HG02763 (cell line): ENCODE measurements at regions not wholly inside any gene's neighbourhood (a gene's known extent, or its start where the extent isn't known, plus 50 kb on each side); places are given as distances from the start of the nearest gene placed in this dataset.

Experiments
- ATAC-seq: cut with Tn5 transposase; IDR thresholded peaks from one replicate; pipeline ENCODE4 v1.9.1; 2021; ENCODE audit warnings: mild to moderate bottlenecking, moderate library complexity; ENCODE audit not compliant: unreplicated experiment

DNA sequence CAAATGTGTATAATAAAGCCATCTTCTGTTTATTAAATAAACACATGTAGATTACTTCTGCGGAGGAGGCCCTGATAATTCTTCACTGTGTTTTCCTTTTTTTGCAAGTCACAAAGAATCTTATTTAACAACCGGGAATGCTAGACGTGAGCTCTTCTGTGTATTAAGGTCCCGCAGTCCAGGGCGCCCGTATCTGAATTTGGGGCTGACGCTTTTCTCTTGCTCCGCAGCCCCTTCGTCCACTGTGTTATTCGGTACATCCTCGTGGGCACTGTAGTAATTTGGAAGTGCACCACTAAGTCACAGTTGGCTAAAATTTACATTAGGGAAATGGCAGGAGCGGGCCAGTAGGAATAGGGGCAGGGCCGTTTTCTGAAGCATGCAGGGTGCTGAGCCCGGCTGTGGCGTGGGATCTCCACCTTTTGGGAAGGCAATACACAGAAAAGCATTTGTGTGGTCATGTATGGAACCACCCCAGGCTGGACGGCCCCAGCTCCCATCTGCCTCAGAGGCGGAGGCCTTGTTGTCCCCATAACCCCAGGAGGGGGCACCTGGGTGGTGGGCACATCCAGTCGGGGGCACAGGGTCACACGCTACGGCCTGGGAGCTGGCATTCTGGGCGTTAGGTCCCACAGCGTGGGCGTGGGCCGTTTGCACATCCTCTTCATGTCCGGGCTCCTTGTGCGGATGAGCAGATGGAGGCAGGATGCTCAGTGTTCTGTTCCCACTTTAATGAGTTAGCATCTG, 258.7 kb upstream of the IRX4 start:
- no peak for ATAC-seq

DNA sequence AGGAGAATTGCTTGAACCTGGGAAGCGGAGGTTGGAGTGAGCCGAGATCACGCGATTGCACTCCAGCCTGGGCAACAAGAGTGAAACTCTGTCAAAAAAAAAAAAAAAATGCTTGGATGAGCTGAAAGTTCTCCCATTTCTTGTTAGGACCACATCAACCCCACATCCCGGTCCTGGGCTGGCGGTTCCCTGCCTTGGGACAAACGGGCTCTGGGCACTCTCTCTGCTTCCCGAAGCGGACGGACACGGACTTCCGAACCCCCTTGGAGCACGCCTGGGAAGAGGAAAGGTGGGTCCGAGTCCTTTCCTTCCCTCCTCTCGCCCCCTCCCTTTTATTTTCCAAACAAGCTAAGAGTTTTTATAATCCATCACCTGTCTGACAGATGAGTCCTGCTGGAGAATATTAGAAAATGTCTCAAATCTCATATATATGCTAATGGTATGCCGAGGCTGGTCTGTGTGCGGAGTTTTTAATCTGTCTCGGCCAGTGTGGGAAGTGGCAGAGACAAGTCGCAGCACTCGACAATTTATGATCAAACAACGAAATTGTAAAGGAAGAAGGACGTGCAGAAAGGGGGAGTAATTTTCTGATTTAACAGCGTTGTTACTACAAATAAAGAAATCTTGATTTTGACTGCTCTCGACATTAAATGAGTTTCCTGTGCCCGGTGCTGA, 257.9 kb upstream of the IRX4 start:
- ATAC-seq = no peak

DNA sequence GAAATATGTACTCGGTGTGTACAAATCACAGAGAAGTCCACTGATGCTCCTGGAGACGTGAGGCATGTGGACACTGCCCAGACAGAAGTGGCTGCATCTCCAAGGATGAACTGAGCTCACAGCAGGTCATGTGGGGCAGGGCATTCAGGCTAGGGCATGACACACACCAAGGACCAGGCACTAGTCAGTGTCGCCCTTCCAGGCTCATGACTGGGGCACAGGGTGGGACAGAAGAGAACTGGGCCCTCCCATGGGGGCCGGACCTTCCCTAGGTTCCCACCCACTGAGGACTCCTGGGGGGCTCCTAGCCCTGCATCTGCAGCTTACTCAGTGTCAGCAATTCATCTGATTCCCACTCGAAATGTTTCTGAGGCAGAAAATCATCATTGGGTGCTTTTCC, 256.8 kb upstream of the IRX4 start:
- ATAC-seq = no peak

DNA sequence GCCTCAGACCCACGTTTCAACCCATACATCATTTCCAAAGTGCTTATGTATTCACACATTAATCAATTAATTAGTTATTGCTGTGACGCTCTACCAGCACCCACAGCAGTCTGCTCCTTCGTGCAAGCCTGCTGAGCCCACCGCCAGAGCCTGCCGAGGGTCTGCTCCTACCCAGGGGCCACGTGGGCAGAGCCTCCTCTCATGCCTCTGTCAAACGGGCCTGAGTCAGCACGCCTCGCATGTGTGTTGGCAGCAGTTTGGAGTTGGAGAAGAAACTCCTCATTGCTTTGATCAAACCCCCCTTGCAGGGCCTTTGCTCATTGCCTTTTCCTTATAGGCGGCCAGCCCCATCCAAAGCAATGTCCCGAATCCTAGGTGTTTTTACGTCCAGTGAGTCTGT, 256.2 kb upstream of the IRX4 start:
- no peak for ATAC-seq

DNA sequence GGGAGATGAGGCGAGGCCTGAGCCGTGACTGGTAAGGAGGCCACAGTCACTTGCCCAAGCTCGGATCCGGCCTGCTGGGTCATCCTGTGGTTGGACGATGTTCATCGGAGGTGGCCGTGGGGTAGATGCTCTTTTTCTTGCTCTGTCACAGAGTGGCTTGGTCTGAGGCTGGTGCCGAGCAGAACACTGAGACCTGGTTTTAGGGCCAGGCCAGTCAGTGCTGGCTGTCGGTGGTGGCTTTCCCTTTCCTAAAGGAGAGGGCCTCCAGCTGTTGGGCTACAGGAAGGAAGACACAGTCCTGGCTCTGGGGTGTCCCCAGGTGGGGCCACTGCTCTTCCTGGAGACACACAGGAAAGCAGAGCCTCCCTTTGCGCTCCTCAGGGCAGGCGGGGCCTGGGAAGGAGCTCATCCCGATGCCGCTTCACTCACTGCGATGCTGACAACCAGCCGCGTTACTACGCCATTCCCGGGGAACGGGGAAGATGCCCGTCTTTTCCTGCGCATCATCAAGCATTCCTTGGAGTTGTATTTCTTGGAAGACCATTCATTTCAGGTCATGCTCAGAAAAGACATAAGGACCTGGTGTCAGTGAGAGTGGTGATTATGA, 254.8 kb upstream of the IRX4 start:
- ATAC-seq = no peak

DNA sequence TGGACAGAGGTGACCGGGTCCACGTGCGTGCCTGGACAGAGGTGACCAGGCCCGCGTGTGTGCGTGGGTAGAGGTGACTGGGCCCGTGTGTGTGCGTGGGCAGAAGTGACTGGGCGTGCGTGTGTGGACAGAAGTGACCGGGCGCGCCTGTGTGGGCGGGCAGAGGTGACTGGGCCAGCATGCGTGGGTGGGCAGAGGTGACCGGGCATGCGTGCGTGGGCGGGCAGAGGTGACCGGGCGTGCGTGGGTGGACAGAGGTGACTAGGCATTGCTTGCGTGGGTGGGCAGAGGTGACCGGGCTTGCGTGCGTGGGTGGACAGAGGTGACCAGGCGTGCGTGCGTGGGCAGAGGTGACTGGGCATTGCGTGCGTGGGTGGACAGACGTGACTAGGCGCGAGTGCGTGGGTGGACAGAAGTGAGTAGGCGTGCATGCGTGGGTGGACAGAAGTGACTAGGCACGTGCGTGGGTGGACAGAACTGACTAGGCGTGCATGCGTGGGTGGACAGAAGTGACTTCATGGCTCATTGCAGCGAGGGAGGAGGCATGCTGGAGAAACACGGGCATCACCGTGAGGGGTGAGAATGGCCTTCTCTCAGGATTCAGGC, 254.1 kb upstream of the IRX4 start:
- no peak for ATAC-seq

DNA sequence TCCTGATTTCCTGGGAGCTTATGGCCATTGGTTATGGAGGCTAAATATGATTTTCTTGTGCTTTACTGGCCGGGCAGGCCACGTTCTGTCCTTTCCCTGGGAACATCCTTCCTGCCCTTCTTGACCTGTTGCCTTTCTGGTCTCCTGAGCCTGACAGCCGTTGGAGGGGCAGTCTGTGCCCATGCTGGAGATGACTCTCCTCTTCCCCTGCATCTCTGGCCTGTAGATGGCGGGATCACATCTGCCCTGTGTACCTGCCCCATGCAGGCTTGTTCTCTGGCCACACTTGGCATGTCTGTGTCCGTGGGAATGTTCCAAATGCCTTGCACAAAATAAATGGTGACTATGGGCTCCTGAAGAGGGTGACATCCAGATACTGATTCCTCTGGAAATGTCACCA, 253.1 kb upstream of the IRX4 start:
- ATAC-seq = no peak

DNA sequence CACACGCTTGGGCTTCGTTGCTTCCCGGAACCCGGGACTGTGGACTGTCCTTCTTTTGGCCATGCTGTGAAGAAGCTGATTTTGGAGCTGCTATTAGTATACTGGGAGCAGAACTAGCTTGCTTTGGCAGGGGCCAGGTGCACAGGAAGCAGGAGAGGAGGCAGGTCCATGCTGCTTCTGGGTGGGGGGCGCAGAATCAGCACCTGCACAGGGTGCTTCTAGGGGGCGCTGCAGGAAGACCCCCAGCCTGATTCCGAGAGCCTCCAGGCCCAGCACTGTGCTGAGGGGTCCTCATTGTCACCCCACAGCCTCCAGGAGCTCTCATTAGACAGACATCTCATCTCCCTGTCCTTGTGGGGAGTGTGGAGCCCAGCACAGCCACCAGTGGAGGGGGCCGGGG, 252.6 kb upstream of the IRX4 start:
- ATAC-seq = no peak

DNA sequence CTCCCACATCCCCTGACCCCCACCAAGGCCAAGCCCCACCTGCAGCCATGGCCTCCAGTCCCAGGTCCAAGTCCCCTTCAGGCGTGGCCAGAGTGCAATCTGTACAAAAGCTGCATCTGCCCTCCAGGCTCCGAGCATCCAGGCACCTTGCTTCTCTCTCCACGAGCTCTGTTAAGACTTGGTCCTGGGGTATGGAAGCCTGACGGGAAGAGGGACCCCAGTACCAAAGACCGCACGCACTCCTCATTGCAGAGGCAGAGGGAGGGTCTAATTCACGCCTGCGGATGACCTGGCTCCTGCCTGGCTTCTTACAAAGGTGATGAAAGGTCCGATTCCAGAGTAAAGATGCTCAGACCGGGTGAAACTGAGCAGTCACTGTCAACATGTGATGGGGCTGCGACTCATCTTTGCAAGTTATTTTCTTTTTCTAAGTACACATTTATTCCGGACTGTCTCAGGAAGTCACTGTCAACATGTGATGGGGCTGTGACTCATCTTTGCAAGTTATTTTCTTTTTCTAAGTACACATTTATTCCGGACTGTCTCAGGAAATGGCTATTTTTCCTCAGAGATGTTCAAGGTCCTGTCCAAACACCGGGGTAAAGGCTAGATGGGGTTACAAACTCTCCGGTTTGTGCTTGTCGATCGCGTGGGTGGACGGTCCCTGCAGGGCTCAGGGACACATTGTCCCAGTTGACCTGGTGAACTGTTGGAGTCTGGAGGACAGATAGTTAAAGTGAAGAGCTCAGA, 252.0 kb upstream of the IRX4 start:
- no peak for ATAC-seq

DNA sequence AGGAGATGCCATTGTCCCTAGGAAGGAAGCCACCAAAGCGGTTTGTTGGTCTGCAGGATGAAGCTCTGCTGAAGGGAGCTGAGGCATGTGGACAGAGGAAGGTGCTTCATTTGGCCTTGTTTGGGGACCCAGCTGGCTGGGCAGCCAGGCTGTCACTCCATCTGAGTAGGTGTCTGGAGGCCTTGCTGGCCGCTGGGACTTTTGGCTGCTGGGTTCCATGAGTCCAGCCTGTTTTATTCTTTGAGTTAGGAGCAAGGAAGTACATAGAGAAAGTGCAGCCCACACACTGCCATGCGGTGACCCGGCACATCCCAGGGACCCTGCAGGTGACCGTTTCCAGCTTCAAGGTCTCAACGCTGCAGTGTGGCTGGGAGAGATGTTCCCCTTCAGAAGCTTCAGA, 251.2 kb upstream of the IRX4 start:
- ATAC-seq = no peak

DNA sequence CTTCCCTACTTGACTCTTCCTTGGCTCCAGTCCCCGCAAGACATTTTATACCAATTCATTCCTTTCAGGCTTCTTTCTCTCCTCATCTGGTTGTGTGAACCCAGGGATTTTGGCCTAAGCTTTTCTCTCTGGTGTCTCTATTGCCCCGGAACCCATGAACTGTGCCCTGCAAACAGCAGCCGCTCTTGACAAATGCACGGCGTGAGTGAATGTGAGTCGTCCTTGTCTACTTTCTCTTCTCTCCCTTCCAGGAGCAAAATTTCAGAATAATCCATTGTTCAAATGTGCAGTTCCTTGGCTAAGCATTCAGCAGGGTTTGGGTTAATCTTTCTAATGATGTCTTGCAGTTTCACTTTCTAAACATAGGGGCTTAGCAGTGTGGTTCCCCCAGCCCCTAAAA, 250.4 kb upstream of the IRX4 start:
- ATAC-seq = no peak

DNA sequence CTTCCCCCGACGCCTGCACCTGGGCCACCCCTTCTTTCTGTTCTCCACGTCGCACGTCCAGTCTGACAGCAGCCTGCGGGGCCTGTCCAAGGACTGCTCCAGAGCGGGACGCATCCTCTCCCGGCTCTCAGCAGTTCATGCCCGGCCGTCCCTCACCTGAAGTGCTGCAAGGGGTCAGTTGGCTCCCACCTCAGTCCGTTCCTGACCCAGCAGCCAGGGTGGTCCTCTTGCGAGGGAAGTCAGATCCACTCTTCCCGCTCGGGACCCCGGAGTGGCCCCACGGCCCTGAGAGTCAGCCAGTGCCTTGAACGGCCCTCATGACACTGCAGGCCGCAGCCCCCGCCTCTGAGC, 249.7 kb upstream of the IRX4 start:
- ATAC-seq = no peak

DNA sequence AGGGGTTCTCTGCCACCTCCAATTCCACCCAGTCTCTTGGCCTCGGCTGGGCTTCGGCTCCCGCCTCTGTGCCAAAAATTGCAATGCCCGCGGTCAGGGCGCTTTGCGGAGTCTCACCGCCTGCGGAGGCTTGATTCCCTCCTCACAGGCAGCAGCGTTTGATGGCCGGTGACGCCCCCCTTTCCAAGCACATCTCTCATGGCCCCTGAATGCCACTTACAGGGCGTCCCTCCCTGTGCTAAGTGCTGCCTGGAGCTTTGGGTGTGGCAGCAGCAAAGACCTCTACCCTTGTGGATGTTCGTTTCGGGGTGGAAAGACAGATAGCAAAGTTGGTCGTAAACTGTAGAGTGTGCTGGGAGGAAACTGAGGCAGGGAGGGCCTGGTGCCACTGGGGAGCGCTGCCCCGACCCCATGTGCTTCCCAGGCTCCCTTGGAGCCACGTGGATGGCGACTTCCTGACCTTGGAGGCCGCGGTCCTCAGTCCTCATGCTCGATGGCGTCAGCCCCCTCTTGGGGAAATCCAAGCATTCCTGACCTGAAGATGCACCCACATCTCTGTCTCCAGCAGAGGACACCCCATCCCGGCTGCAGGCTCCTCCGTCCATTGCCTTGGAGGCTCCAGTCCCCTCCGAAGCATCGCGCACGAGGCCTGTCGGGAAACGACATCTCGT, 249.2 kb upstream of the IRX4 start:
- no peak for ATAC-seq

DNA sequence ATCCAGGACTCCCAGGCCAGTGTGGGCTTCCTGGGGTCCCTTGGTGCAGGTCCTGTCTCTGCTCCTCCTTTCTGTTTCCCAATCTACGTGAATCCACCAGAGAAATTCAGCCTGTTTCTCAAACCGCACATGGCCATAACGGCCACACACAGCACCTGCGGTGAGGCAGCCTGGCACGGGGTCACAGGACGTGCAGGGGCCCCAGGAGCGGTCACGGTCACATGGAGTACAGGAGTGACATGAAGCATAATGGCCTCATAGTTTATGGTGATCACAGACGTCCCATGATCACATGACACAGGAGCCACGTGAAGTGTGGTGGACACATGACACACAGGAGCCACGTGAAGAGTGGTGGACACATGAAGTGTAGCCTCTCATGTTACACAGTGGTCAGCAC, 248.5 kb upstream of the IRX4 start:
- no peak for ATAC-seq

DNA sequence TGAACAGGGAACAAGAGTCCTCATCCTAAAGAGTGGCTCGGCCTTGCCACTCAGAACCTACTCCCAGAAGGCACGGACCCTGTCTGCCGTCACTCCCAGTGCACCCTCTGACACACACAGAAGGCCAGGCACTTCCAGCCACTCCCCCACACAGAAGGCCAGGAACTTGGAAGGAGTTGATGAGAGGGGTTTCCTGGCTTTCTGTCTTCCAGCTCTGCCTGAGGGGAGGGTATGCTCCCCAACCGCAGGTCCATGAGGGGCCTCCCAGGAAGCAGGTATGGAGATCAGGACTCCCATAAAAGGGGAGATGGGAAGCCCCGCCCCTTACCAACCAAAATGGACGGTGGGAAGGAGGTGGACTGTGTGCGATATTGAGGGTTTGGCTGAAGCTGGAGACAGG, 247.6 kb upstream of the IRX4 start:
- ATAC-seq = no peak

DNA sequence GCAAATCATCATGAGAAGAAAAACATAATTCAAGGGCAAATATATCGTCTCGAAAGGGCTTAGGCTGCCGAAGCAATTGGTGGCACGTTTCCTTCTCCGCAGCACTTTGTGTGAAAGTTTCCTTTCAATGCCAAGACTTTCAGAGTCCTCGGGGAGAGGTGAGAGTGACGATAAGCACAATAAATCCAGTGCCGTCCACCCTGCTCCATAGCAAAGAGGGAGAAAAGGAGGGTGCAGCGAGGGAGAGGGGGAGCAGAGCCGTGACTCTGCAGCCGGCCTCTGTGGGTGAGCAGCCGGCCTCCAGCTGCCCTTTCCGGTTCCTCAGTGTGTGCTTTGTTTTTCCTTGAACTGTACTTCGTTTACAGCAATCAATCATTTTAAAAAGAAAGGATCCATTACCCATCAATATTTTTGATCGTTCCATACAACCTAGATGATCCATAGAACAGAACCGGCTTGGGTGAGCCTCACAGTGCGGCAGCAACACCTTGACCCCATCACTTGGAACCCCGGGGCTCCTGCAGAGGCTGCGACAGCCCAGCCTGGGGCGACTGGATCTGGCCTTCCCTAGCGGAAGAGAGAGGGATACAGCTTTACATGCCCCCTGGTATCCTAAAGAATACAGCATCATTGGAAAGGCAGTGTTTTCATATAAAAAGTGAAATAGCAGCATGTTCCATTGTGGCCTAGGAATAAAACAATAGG, 247.0 kb upstream of the IRX4 start:
- no peak for ATAC-seq

DNA sequence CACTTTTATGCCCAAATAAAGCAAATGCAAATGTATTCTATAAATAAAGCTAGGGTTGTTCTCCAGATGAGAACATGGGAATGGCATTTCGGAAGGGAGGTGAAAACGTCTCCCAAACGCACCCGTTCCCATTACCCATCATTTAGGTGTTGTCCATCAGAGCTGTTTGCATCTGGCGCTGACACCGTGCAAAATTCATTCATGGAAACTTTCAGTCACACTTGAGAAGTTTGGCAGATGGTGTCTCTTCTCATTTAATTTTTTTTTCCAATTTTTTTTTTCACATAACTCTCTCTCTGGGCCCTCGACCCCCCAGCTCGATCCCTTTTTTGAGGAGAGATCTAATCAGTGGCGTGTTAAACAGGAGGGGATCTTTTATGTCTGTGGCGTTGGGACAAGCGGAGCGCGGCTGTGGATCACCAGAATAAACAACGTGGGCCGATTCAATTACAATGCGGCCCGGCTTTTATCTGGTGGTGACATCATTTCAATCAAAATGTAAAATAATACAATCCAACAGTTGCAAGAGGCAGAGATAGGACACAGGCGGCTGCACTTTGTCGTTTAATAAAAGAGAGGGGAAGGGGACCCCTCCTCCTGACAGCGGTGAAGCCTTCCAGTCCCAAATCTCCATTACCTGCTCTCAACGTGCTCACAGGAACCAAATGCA, 246.1 kb upstream of the IRX4 start:
- no peak for ATAC-seq

DNA sequence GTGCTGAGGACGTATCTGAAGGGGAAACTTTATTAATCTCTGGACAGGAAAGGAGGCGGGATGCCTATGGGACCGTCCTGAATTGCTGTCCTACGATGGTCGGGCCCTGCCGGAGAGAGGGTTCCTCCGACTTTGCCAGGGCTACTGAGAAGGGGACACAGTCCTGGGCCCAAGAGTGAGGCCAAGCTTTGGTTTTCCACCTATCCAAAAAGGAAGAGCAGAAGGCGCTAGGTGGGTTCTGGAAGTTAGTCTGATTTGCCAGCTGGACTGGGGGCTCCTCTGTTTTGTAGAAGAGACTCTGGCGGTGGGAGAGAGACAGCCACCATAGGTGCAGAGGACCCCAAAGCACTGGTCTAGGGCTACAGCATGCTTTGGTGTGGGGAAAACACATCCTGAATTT, 243.8 kb upstream of the IRX4 start:
- no peak for ATAC-seq

DNA sequence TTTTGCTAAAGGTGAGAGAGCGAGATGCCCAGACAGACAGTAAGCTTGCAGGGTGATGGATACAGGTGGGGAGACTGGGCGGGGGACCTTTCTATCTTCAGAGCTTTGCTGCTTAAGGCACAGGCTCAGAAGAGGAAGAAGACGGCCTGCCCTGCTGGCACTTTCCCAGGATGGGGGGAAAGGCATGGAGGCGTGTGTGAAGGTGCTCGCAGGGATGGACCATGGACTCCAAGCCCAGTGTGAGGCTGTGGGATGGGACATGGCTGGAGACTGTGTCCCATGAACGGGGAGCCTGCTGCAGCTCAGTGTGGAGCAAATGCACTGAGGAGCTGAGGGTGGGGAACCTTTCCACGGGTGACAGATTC, 243.2 kb upstream of the IRX4 start:
- ATAC-seq = no peak
